ENCODE measurements at regions not wholly inside any gene's neighbourhood (a gene's known extent, or its start where the extent isn't known, plus 50 kb on each side); places are given as distances from the start of the nearest gene placed in this dataset.

- Histone ChIP-seq H3K56ac (ENCODE audit: extremely low read depth, insufficient read depth, low read length) (no peak overlapping the region), H2AK9ac (replicated peaks; ENCODE audit: low read depth, low read length, poor library complexity) (no peak overlapping the region), H3K4ac (ENCODE audit: low read depth, low read length) (no peak overlapping the region), H3K14ac (replicated peaks; ENCODE audit: low read depth, low read length) (no peak overlapping the region), H3K36me3 (ENCODE audit: control insufficient read depth, insufficient read depth, low read length) (no peaks in the 10 kb centered on the region), H4K91ac (ENCODE audit: insufficient read depth, low read depth, low read length) (no peak overlapping the region), H3K9ac (ENCODE audit: low read depth, low read length) (no peak overlapping the region), H3K27ac (ENCODE audit: insufficient read depth, low read length) (no peak overlapping the region), H2AFZ (replicated peaks; ENCODE audit: low read length, poor library complexity) (no peak overlapping the region), H2BK120ac (ENCODE audit: low read depth, low read length) (no peak overlapping the region), H2AK5ac (ENCODE audit: low read depth, low read length) (no peak overlapping the region), H2BK5ac (ENCODE audit: low read depth, low read length, poor library complexity, severe bottlenecking) (no peak overlapping the region), H4K20me1 (ENCODE audit: insufficient read depth, low read length) (no peaks in the 10 kb centered on the region), H3K9me1 (ENCODE audit: insufficient read depth, low read length) (no peaks in the 10 kb centered on the region), H4K5ac (ENCODE audit: low read depth, low read length) (no peak overlapping the region), H3K4me2 (ENCODE audit: low read depth, low read length) (no peak overlapping the region), H3K9me3 (ENCODE audit: control insufficient read depth, insufficient read depth, low read length) (peaks cover 5% of the 10 kb centered on the region), H3K4me1 (ENCODE audit: control insufficient read depth, insufficient read depth, low read length) (no peaks in the 10 kb centered on the region), H4K8ac (ENCODE audit: low read depth in 2 of 2, low read length in 2 of 2) (no peak overlapping the region), H3K27me3 (ENCODE audit: control insufficient read depth, insufficient read depth, low read length) (no peaks in the 10 kb centered on the region), H3K79me1 (ENCODE audit: low read depth in 1 of 2, low read length in 2 of 2) (no peaks in the 10 kb centered on the region), H2BK20ac (ENCODE audit: low read depth, low read length) (no peak overlapping the region), H3K23ac (ENCODE audit: low read depth, low read length) (no peak overlapping the region), H2BK15ac (ENCODE audit: low read depth, low read length) (no peak overlapping the region), H3K4me3 (ENCODE audit: insufficient read depth, low read depth, low read length) (no peak overlapping the region), H3K18ac (ENCODE audit: low read depth, low read length) (no peak overlapping the region)
- intact Hi-C loops (cut with micrococcal nuclease) (no loop called here), in situ Hi-C loops (cut with MboI; ENCODE audit: low sequenced_read_pairs) (no loop called here), dilution Hi-C loops (cut with HindIII; ENCODE audit: low sequenced_read_pairs, unreplicated experiment) (no loop called here)
- DNase-seq (no peak), ATAC-seq (ENCODE audit: low read depth) (no peak)
- BruUV-seq (replicated peaks): no TSS peak
- WGBS, 2 experiments (ENCODE audit: extremely low coverage in 2 of 2, insufficient read length in 1 of 2): no CpG with 5 or more reads among the region's 1 CpG
- POLR2A ChIA-PET (ENCODE audit: unreplicated experiment): no interaction called here
- no peak for TF ChIP-seq NFE2L2 (IDR thresholded peaks at IDR 0.05; ENCODE audit: low read depth, low read length)
- no peak for TF ChIP-seq USF2 (IDR thresholded peaks at IDR 0.05; ENCODE audit: low read depth, low read length)
- CTCF ChIA-PET: no interaction called here
These were observed 193.7 kb downstream of the TOX3 start for GRCh38 chr16:52353249-52353648.

Data from IMR-90 (cell line).